Motor neuron (in vitro differentiated cells): ENCODE measurements at regions not wholly inside any gene's neighbourhood (a gene's known extent, or its start where the extent isn't known, plus 50 kb on each side); places are given as distances from the start of the nearest gene placed in this dataset.
A peak's percentile ranks its signal among the peaks of the same experiment; 100 is the strongest.

Source experiments
- ATAC-seq, 8 experiments: fragments of 200-7000 bp; cut with Tn5 transposase; replicated peaks in 6 of 8; 2 replicates each; pipeline ENCODE4 v1.8.0; 2021; ENCODE audit warnings: mild to moderate bottlenecking in 8 of 8, moderate library complexity in 8 of 8
- H3K27ac ChIP-seq, 2 donors: fragments of 250-450 bp; sonication (Bioruptor Pico); 2 replicates each; pipeline ENCODE4 v1.9.0; 2021; ENCODE audit warnings: antibody characterized with exemption in 2 of 2, mild to moderate bottlenecking in 2 of 2, moderate library complexity in 1 of 2
- H3K4me1 ChIP-seq, 2 donors: fragments of 250-450 bp; sonication (Bioruptor Pico); replicated peaks in 1 of 2; 2 replicates each; pipeline ENCODE4 v1.6.1; 2021; ENCODE audit warnings: antibody characterized with exemption in 2 of 2, mild to moderate bottlenecking in 2 of 2, moderate library complexity in 1 of 2
- H3K4me3 ChIP-seq, 5 donors: fragments of 250-450 bp; sonication (Bioruptor Pico); 2 replicates each; pipeline ENCODE4 v1.9.0; 2021; ENCODE audit warnings: antibody characterized with exemption in 5 of 5, mild to moderate bottlenecking in 5 of 5, moderate library complexity in 4 of 5
- WGBS, 10 experiments: fragments of 450-650 bp; shearing (Covaris generic); methylation state at CpG; one replicate each; pipeline ENCODE4 v1.0.0; 2022; 5-methylcytosine and 5-hydroxymethylcytosine counted together
- in situ Hi-C, 9 experiments: fragments of 400-800 bp; cut with MboI; loops; one replicate each; pipeline ENCODE4 v1.15.0; 2021; ENCODE audit warnings: low sequenced_read_pairs in 9 of 9, low pct_unique_long_range_greater_than_20kb in 2 of 9; ENCODE audit not compliant: unreplicated experiment in 9 of 9

- H3K4me1 ChIP-seq = peaks cover 9 to 10% of the 10 kb centered on the region in 2 donors
- peak in 2 of 8 experiments; percentile 7 to 11 for ATAC-seq
- H3K4me3 ChIP-seq = no peak overlapping the region
- WGBS, 10 experiments = 13 to 63% (median 37%) methylated on average over 3 to 6 of the region's 6 CpGs
- in situ Hi-C loops = loop anchor here in 1 of 9 experiments (25.0 kb wide), 1 partner anchor 89 kb away; no protein-coding TSS in a partner anchor
- no peak overlapping the region for H3K27ac ChIP-seq
These were observed 88.0 kb upstream of the DBX1 start for GRCh38 chr11:20248121-20248772.

DNA sequence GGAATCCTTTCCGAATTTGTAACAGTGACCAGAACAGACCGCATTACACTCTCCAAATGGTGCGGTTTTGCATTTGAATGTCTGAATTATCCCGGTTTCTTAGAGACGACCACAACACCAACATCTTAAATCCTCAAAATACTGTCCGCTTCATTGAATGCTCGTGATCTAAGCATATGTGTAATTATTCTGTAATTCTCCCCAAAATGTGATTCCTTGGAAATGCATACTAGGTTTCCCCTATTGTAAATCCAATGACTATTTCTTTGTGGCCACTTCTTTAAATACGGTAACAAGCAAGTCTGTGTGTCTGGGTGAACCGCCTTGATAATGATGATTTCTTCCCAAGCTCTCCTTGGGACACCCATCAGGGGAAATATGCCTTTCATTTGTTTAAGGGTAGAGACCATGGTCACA lies 87.3 kb upstream of the DBX1 start:
- no peak overlapping the region for H3K27ac ChIP-seq
- in situ Hi-C loops = loop anchor here in 1 of 9 experiments (25.0 kb wide), 1 partner anchor 90 kb away; no protein-coding TSS in a partner anchor
- ATAC-seq = peak in 3 of 8 experiments; percentile 68 to 79 (median 78)
- H3K4me1 ChIP-seq = peaks cover 9 to 10% of the 10 kb centered on the region in 2 donors
- no peak overlapping the region for H3K4me3 ChIP-seq
- WGBS, 10 experiments = 0 to 40% (median 23%) methylated on average over 2 to 8 of the region's 9 CpGs; no CpG with 5 or more reads in 2 of the 10 experiments

DNA sequence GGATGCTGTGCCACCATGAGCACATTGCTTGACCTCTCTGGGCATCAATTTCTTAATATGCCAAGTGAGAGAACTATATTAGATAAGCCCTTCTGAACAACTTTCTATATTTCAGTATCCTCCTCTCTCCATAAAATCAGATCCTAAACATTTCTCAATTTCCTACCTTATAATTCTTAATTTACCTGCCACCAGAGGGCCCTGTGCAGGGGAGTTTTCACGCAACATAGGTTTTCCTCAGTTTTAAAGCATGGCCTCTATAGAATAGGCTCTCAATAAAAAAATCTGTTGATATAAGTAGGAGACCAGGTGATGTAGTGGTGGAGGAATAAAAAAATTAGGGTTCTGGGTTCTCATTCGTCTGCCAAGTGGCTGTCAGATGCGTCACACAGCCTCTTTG lies 83.7 kb upstream of the DBX1 start:
- WGBS, 10 experiments = 14 to 100% (median 92%) methylated on average over 1 to 3 of the region's 3 CpGs; no CpG with 5 or more reads in 3 of the 10 experiments
- Histone ChIP-seq H3K4me3 (no peak overlapping the region), H3K4me1 (peaks cover 6 to 9% of the 10 kb centered on the region in 2 donors), H3K27ac (no peak overlapping the region)
- in situ Hi-C loops = loop anchor here in 1 of 9 experiments (25.0 kb wide), 1 partner anchor 93 kb away; no protein-coding TSS in a partner anchor
- ATAC-seq = no peak

DNA sequence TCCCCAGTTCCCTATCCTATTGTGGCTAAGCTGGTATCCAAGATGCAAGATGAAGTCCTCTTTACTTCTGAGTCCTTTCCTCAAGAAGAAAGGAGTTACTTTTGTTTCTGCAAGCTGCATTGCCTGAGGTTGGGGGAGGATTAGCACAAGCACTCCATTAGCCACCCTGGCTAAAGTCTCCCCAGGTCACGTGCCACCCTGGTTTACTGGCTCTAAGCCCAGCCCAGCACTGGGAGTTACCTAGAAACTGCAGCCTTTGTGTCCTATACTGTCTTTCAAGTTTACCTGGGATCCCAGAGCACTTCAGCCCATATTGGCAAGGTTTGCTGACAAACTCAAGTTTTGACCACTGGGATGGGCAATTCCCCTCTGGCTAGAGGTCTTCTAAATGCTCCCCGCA lies 78.4 kb upstream of the DBX1 start:
- Histone ChIP-seq H3K27ac (no peak overlapping the region), H3K4me3 (no peak overlapping the region), H3K4me1 (no peaks in the 10 kb centered on the region)
- in situ Hi-C loops = loop anchor here in 1 of 9 experiments (25.0 kb wide), 1 partner anchor 99 kb away; no protein-coding TSS in a partner anchor
- 83 to 100% methylated on average over 1 of the region's 2 CpGs; no CpG with 5 or more reads in 8 of the 10 experiments for WGBS, 10 experiments
- peak in 2 of 8 experiments; percentile 36 to 55 for ATAC-seq

DNA sequence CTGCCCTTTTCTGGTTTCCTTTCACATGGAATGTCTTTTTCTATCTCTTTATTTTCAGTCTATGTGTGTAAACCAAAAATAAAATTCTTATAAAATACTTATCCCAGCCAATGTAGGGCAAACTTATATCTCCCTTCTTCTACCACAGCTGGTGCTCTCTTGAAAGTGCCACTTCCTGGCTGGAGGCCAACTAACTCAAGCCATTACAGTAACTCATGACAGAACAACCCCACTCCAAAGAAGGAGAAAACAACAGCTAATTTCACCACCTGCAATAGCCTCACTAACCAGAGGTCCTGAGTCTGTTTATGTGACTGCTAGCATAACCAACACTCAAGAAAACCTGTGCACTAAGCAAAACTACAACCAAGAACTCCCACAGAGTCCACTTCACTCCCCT lies 74.9 kb upstream of the DBX1 start:
- in situ Hi-C loops = loop anchor here in 1 of 9 experiments (25.0 kb wide), 1 partner anchor 102 kb away; no protein-coding TSS in a partner anchor

DNA sequence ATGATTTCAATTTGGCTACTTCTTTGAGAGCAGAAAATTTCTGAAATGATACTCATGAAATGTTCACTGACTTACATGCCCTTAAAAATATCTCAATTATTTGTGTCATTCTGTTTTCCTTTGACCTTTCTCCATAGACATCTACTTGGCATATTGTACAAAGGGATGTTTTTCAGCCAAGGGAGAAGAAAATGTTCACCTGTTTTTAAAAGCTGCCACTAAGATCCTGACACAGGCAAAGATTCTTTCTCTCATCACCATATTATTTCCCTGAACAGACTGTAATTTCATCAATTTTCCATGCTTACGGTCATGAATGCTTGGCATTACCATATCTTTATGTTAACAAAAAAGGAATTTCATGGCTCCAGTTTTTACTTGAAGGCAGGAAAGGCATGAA lies 67.4 kb upstream of the DBX1 start:
- in situ Hi-C loops = loop anchor here in 1 of 9 experiments (25.0 kb wide), 1 partner anchor 110 kb away; no protein-coding TSS in a partner anchor
- no peak overlapping the region for H3K4me3 ChIP-seq
- no peak overlapping the region for H3K27ac ChIP-seq
- ATAC-seq = no peak
- H3K4me1 ChIP-seq = no peaks in the 10 kb centered on the region
- 0 to 100% (median 60%) methylated on average over 1 of the region's 1 CpG; no CpG with 5 or more reads in 3 of the 10 experiments for WGBS, 10 experiments

More for the DNA sequence above, 74.9 kb upstream of the DBX1 start:
- Histone ChIP-seq H3K4me3 (no peak overlapping the region), H3K4me1 (no peaks in the 10 kb centered on the region), H3K27ac (no peak overlapping the region)
- ATAC-seq = no peak

DNA sequence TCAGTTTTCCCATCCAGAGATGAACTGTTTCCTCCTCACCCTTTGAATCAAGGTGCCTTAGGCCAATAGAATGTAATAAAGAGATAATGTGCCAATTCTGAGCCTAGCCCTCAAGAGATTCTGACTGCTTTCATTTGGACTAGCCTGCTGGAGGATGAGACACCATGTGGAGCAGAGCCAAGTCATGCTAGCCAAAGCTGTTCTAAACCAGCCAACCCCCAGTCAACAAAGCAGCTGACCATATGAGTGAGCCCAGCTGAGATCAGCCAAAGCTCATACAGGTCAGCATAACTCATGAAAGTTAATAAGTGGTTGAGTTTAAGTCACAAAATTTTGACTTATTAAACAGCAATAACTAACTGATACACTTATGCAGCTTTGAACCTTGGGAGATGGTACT lies 66.7 kb upstream of the DBX1 start:
- Histone ChIP-seq H3K4me1 (peaks cover 0 to under 1% of the 10 kb centered on the region in 2 donors), H3K4me3 (no peak overlapping the region), H3K27ac (no peak overlapping the region)
- ATAC-seq = no peak
- in situ Hi-C loops = loop anchor here in 1 of 9 experiments (25.0 kb wide), 1 partner anchor 110 kb away; no protein-coding TSS in a partner anchor

DNA sequence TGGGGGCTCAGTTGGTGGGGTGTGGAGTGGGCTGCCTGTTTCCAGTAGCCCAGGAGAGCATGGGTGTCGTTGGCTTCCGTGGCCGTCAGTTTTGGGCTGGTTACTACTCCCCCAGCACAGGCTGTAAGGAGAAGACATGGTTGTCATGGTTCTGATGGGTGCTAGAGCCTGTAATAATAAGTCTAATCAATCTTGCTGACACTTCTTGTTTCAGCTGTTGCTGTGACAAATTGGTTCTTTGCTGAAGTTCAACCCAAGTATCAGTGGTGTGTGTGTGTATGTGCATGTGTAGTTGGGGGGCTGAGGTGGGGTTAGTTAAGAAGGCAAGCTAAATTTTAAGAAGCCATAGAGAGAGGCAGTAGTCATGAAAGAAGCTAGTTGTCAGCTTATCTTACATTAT lies 61.3 kb upstream of the DBX1 start:
- Histone ChIP-seq H3K4me1 (peaks cover 0 to 8% of the 10 kb centered on the region in 2 donors), H3K4me3 (no peak overlapping the region), H3K27ac (no peak overlapping the region)
- ATAC-seq = peak in 1 of 8 experiments; percentile 24
- in situ Hi-C loops = no loop called here
- 17 to 54% methylated on average over 2 to 3 of the region's 3 CpGs; no CpG with 5 or more reads in 8 of the 10 experiments for WGBS, 10 experiments

DNA sequence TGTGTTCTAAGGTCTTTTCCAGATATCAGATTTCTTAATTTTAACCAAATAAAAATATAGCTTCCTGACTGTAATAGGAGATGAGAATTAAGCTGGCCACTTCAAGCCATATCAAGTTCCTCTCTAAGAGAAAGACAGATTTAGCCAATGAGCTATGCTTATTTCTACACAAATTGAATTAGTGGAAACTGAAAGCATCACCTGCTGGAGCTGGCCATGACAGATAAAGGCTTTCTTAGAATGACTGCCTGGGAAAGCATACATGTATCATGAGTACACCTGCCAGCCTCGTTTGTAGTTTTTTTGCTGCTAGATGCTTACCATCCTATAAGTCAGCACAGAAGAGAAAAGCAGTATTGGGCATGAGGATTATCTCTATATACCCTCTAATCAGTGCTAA lies 53.5 kb upstream of the DBX1 start:
- no peak overlapping the region for H3K27ac ChIP-seq
- 0 to 100% (median 76%) methylated on average over 1 of the region's 1 CpG; no CpG with 5 or more reads in 4 of the 10 experiments for WGBS, 10 experiments
- no peak overlapping the region for H3K4me3 ChIP-seq
- in situ Hi-C loops = no loop called here
- peaks cover 2 to 3% of the 10 kb centered on the region in 2 donors for H3K4me1 ChIP-seq
- ATAC-seq = no peak

DNA sequence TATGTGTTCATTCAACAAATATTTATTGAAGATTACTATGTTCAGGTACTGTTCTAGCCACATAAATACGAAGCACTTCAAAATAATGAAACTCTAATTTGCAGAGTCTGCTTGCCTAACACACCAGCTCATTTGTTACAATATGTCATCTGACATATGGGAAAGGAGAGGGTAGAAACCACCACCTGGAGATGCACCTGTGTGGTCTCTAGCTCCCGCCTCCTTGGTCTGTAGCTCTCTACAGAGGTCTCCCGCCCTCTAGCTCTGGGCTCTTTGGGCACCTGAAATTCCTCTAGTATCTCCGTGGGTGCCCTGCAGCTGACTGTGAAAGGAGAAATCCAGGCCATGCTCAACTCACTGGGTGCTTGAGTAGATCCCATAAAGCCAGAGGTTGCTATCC lies 51.4 kb upstream of the DBX1 start:
- H3K4me1 ChIP-seq = peaks cover 5% of the 10 kb centered on the region in 2 donors
- in situ Hi-C loops = no loop called here
- WGBS, 10 experiments = 22 to 100% (median 80%) methylated on average over 1 to 4 of the region's 4 CpGs; no CpG with 5 or more reads in 1 of the 10 experiments
- no peak overlapping the region for H3K27ac ChIP-seq
- ATAC-seq = no peak
- no peak overlapping the region for H3K4me3 ChIP-seq
